Breast epithelium (tissue), 3 donors: ENCODE measurements at regions not wholly inside any gene's neighbourhood (a gene's known extent, or its start where the extent isn't known, plus 50 kb on each side); places are given as distances from the start of the nearest gene placed in this dataset.

Source experiments
- POLR2A ChIP-seq: fragments of 450-650 bp; IDR thresholded peaks from one replicate; pipeline ENCODE4 v1.6.1; 2016; ENCODE audit warnings: antibody characterized with exemption, mild to moderate bottlenecking, moderate library complexity
- POLR2AphosphoS5 ChIP-seq, 3 donors: sonication (generic); formaldehyde crosslinking; IDR thresholded peaks; one replicate each; pipeline ENCODE4 v1.6.1; 2017; ENCODE audit warnings: antibody characterized with exemption in 3 of 3
- TF ChIP-seq, protein P1 (sequence below), 3 donors: fragments of 450-650 bp; IDR thresholded peaks; one replicate each; pipeline ENCODE4 v1.5.1; 2016 to 2017; ENCODE audit warnings: antibody characterized with exemption in 3 of 3, mild to moderate bottlenecking in 3 of 3, moderate library complexity in 3 of 3

GRCh38 chr3:159451482-159451881 lies 537.2 kb upstream of the IL12A start:
- TF ChIP-seq, protein P1, sequence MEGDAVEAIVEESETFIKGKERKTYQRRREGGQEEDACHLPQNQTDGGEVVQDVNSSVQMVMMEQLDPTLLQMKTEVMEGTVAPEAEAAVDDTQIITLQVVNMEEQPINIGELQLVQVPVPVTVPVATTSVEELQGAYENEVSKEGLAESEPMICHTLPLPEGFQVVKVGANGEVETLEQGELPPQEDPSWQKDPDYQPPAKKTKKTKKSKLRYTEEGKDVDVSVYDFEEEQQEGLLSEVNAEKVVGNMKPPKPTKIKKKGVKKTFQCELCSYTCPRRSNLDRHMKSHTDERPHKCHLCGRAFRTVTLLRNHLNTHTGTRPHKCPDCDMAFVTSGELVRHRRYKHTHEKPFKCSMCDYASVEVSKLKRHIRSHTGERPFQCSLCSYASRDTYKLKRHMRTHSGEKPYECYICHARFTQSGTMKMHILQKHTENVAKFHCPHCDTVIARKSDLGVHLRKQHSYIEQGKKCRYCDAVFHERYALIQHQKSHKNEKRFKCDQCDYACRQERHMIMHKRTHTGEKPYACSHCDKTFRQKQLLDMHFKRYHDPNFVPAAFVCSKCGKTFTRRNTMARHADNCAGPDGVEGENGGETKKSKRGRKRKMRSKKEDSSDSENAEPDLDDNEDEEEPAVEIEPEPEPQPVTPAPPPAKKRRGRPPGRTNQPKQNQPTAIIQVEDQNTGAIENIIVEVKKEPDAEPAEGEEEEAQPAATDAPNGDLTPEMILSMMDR (IDR thresholded peaks at IDR 0.05) = no peak
- TF ChIP-seq POLR2A (no peak), POLR2AphosphoS5 (IDR thresholded peaks at IDR 0.05) (no peak)
